Suprapubic skin (tissue), 3 donors: ENCODE measurements at regions not wholly inside any gene's neighbourhood (a gene's known extent, or its start where the extent isn't known, plus 50 kb on each side); places are given as distances from the start of the nearest gene placed in this dataset.

Experiments used
- POLR2A ChIP-seq, 2 donors: fragments of 450-650 bp; IDR thresholded peaks; one replicate each; pipeline ENCODE4 v1.6.1; 2017; ENCODE audit warnings: antibody characterized with exemption in 2 of 2, mild to moderate bottlenecking in 2 of 2, moderate library complexity in 2 of 2
- TF ChIP-seq, protein P1 (sequence below), 2 donors: fragments of 200-600 bp in 1 of 2; fragments of 450-650 bp in 1 of 2; sonication (generic) in 1 of 2; IDR thresholded peaks; one replicate each; pipeline ENCODE4 v1.5.1; 2016 to 2019; ENCODE audit warnings: antibody characterized with exemption in 2 of 2, mild to moderate bottlenecking in 1 of 2, moderate library complexity in 1 of 2

DNA sequence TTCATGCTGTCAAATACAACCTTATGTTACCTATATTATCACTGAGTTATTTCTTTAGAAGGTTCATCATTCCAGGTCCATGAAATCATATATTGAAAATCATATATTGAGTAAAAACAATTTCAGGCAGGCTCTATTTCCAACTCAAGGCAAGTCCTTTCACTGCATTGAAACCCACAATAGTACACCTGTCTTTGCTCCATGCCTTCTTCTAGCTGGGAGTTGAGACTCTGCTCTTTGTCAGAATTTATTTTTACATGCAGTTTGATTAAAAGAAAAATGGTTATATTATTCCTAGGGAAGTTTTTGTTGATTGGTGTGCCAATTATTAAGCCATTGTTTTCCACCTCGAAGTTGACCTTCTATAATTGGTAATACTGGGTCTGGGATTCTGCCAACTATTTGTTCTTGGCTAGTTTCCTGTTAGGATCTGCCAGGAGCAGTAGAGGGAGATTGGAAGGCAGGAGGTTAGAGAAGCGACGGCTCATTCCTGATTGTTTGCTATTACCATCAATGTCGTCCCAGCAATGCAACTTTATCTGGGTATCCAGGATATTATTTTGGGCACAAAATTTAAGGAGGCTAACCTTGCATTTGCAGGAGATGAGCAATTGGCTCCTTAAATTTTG is 79.5 kb upstream of the MIS18BP1 start:
- TF ChIP-seq, protein P1, sequence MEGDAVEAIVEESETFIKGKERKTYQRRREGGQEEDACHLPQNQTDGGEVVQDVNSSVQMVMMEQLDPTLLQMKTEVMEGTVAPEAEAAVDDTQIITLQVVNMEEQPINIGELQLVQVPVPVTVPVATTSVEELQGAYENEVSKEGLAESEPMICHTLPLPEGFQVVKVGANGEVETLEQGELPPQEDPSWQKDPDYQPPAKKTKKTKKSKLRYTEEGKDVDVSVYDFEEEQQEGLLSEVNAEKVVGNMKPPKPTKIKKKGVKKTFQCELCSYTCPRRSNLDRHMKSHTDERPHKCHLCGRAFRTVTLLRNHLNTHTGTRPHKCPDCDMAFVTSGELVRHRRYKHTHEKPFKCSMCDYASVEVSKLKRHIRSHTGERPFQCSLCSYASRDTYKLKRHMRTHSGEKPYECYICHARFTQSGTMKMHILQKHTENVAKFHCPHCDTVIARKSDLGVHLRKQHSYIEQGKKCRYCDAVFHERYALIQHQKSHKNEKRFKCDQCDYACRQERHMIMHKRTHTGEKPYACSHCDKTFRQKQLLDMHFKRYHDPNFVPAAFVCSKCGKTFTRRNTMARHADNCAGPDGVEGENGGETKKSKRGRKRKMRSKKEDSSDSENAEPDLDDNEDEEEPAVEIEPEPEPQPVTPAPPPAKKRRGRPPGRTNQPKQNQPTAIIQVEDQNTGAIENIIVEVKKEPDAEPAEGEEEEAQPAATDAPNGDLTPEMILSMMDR (IDR thresholded peaks at IDR 0.05), result no peak
- TF ChIP-seq POLR2A (IDR thresholded peaks at IDR 0.05), result no peak
